ENCODE measurements at regions not wholly inside any gene's neighbourhood (a gene's known extent, or its start where the extent isn't known, plus 50 kb on each side); places are given as distances from the start of the nearest gene placed in this dataset.

- Histone ChIP-seq H3K9me3 (replicated peaks; ENCODE audit: control insufficient read depth, insufficient read depth, low read depth, low read length) (no peaks in the 10 kb centered on the region), H3K4me1 (replicated peaks in 1 of 2; ENCODE audit: control insufficient read depth in 2 of 2, insufficient read depth in 2 of 2, low read length in 2 of 2) (no peaks in the 10 kb centered on the region), H2AFZ (ENCODE audit: low read depth, low read length) (no peak overlapping the region), H3K27ac (ENCODE audit: extremely low read depth, low read depth, low read length) (no peak overlapping the region), H3K4me2 (ENCODE audit: insufficient read depth, low read length) (no peak overlapping the region), H3K9me1 (ENCODE audit: control insufficient read depth, insufficient read depth, low read length) (no peaks in the 10 kb centered on the region), H3K79me2 (ENCODE audit: control insufficient read depth, insufficient read depth, low read length) (no peaks in the 10 kb centered on the region), H3K36me3 (ENCODE audit: control insufficient read depth, insufficient read depth, low read length) (no peaks in the 10 kb centered on the region), H3K27me3 (ENCODE audit: control insufficient read depth in 2 of 2, insufficient read depth in 2 of 2, low read length in 2 of 2) (peaks cover 0 to 7% of the 10 kb centered on the region in 2 experiments; a peak in 1 of 5 replicates), H4K20me1 (replicated peaks; ENCODE audit: control insufficient read depth, insufficient read depth, low read length) (no peaks in the 10 kb centered on the region), H3K4me3 (no peak overlapping the region), H3K9ac (ENCODE audit: insufficient read depth in 1 of 2, low read depth in 2 of 2, low read length in 2 of 2) (no peak overlapping the region)
- TF ChIP-seq EGR1 (conservative IDR thresholded peaks at IDR 0.05) (no peak), ZNF507 (tag; conservative IDR thresholded peaks at IDR 0.05) (no peak), FOXA3 (CRISPR knock-in tag; conservative IDR thresholded peaks at IDR 0.05 in 1 of 2, IDR thresholded peaks at IDR 0.05 in 1 of 2) (no peak), NR3C1 (CRISPR knock-in tag; IDR thresholded peaks at IDR 0.05) (no peak), SAP30 (IDR thresholded peaks at IDR 0.05; ENCODE audit: borderline replicate concordance, insufficient read depth, low read depth, low read length, poor library complexity, severe bottlenecking) (no peak), NFATC3 (IDR thresholded peaks at IDR 0.05) (no peak)
- TF ChIP-seq, protein P1, sequence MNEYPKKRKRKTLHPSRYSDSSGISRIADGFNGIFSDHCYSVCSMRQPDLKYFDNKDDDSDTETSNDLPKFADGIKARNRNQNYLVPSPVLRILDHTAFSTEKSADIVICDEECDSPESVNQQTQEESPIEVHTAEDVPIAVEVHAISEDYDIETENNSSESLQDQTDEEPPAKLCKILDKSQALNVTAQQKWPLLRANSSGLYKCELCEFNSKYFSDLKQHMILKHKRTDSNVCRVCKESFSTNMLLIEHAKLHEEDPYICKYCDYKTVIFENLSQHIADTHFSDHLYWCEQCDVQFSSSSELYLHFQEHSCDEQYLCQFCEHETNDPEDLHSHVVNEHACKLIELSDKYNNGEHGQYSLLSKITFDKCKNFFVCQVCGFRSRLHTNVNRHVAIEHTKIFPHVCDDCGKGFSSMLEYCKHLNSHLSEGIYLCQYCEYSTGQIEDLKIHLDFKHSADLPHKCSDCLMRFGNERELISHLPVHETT (CRISPR knock-in tag; conservative IDR thresholded peaks at IDR 0.05 in 1 of 2, IDR thresholded peaks at IDR 0.05 in 1 of 2): no peak
- TF ChIP-seq, protein P2, sequence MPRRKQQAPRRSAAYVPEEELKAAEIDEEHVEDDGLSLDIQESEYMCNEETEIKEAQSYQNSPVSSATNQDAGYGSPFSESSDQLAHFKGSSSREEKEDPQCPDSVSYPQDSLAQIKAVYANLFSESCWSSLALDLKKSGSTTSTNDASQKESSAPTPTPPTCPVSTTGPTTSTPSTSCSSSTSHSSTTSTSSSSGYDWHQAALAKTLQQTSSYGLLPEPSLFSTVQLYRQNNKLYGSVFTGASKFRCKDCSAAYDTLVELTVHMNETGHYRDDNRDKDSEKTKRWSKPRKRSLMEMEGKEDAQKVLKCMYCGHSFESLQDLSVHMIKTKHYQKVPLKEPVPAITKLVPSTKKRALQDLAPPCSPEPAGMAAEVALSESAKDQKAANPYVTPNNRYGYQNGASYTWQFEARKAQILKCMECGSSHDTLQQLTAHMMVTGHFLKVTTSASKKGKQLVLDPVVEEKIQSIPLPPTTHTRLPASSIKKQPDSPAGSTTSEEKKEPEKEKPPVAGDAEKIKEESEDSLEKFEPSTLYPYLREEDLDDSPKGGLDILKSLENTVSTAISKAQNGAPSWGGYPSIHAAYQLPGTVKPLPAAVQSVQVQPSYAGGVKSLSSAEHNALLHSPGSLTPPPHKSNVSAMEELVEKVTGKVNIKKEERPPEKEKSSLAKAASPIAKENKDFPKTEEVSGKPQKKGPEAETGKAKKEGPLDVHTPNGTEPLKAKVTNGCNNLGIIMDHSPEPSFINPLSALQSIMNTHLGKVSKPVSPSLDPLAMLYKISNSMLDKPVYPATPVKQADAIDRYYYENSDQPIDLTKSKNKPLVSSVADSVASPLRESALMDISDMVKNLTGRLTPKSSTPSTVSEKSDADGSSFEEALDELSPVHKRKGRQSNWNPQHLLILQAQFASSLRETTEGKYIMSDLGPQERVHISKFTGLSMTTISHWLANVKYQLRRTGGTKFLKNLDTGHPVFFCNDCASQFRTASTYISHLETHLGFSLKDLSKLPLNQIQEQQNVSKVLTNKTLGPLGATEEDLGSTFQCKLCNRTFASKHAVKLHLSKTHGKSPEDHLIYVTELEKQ (CRISPR knock-in tag; IDR thresholded peaks at IDR 0.05): no peak
- DNase-seq (ENCODE audit: extremely low read depth in 1 of 4, low spot score in 3 of 4): no peak
- ChIA-PET CTCF (ENCODE audit: low intra/inter-chr PET ratio) (no interaction called here), POLR2A (no interaction called here)
- no peak for FAIRE-seq
- no peak for ATAC-seq
- intact Hi-C loops (cut with micrococcal nuclease): no loop called here
- in situ Hi-C loops (cut with MboI): no loop called here
- 4% methylated on average over 16 of the region's 17 CpGs for WGBS (ENCODE audit: insufficient coverage, low coverage, missing lambda C conversion rate)
- BruUV-seq (replicated peaks): no TSS peak
Observed at GRCh38 chr13:97653443-97654140, 219.6 kb downstream of the RAP2A start.

Measured in K562 (cell line).